Endothelial cell of umbilical vein (primary cell): ENCODE measurements at regions not wholly inside any gene's neighbourhood (a gene's known extent, or its start where the extent isn't known, plus 50 kb on each side); places are given as distances from the start of the nearest gene placed in this dataset.

Source experiments
- BruUV-seq: library from RNA; stranded (reverse); fragments of 400-500 nt; replicated peaks from 2 replicates; lab custom pipeline; 2021; lab: Mats Ljungman, UMichigan
- CTCF ChIA-PET: fragments of 300-600, 350-600 bp; sonication (Branson Sonifier 250); formaldehyde crosslinking; loops from one replicate; lab custom pipeline; 2021; ENCODE audit warnings: antibody characterized with exemption, inconsistent platforms; lab: Charles Lee
- POLR2A ChIA-PET: fragments of 300-600, 350-600 bp; sonication (Branson Sonifier 250); formaldehyde crosslinking; loops from one replicate; lab custom pipeline; 2021; ENCODE audit warnings: antibody characterized with exemption, inconsistent platforms; lab: Charles Lee
- DNase-seq: peaks from one replicate; pipeline ENCODE4 v3.0.0-alpha.2; 2011; ENCODE audit warnings: low read depth, low spot score
- FAIRE-seq: peaks from 2 replicates; lab custom pipeline; 2011; peaks lifted over from hg19 to GRCh38; lab: Jason Lieb, UNC
- H2AFZ ChIP-seq: 2 replicates; pipeline ENCODE4 v1.6.0; 2012; ENCODE audit warnings: low read depth, low read length, control low read depth, inconsistent platforms
- H3K27ac ChIP-seq: 2 replicates; pipeline ENCODE4 v1.5.1; 2011; ENCODE audit warnings: low read depth, mild to moderate bottlenecking, control low read depth, low read length, moderate library complexity; ENCODE audit not compliant: insufficient read depth
- H3K27me3 ChIP-seq, 2 experiments: 2 replicates each; pipeline versions ENCODE4 v1.6.0 to v1.6.1; 2011; ENCODE audit warnings: low read length in 2 of 2, mixed read lengths in 1 of 2; ENCODE audit not compliant: control insufficient read depth in 2 of 2, insufficient read depth in 2 of 2
- H3K36me3 ChIP-seq, 2 experiments: 2 replicates in 1 of 2; 3 replicates in 1 of 2; pipeline ENCODE4 v1.5.1; 2011; ENCODE audit warnings: low read length in 2 of 2, mild to moderate bottlenecking in 1 of 2, moderate library complexity in 1 of 2; ENCODE audit not compliant: control insufficient read depth in 2 of 2, insufficient read depth in 2 of 2; ENCODE audit errors: extremely low read depth in 1 of 2
- H3K4me1 ChIP-seq: 3 replicates; pipeline ENCODE4 v1.5.1; 2011; ENCODE audit warnings: mild to moderate bottlenecking, low read length; ENCODE audit not compliant: control insufficient read depth, insufficient read depth; ENCODE audit errors: extremely low read depth
- H3K4me2 ChIP-seq: 2 replicates; pipeline ENCODE4 v1.6.1; 2011; ENCODE audit warnings: low read length, control low read depth, mixed read lengths; ENCODE audit not compliant: insufficient read depth
- H3K4me3 ChIP-seq, 3 experiments: fragments of 200-600 bp in 1 of 3; sonication (generic), shearing (Covaris generic) in 1 of 3; replicated peaks in 1 of 3; 2 replicates each; pipeline ENCODE4 v1.5.1; 2011 to 2016; ENCODE audit warnings: control low read depth in 3 of 3, low read length in 3 of 3, mild to moderate bottlenecking in 2 of 3, inconsistent platforms in 1 of 3, low read depth in 1 of 3, moderate library complexity in 1 of 3; ENCODE audit not compliant: insufficient read depth in 1 of 3
- H3K79me2 ChIP-seq: 2 replicates; pipeline ENCODE4 v1.6.0; 2012; ENCODE audit warnings: low read length, inconsistent platforms; ENCODE audit not compliant: control insufficient read depth, insufficient read depth
- H3K9ac ChIP-seq: replicated peaks from 2 replicates; pipeline ENCODE3; 2011; ENCODE audit warnings: low read length, control low read depth; ENCODE audit not compliant: insufficient read depth; ENCODE audit errors: extremely low read depth
- H3K9me1 ChIP-seq: replicated peaks from 3 replicates; pipeline ENCODE4 v1.6.0; 2011; ENCODE audit warnings: mild to moderate bottlenecking, low read length; ENCODE audit not compliant: control insufficient read depth, insufficient read depth; ENCODE audit errors: extremely low read depth
- H3K9me3 ChIP-seq: replicated peaks from 2 replicates; pipeline ENCODE4 v1.5.1; 2012; ENCODE audit warnings: low read length, inconsistent platforms; ENCODE audit not compliant: control insufficient read depth, insufficient read depth
- H4K20me1 ChIP-seq: replicated peaks from 2 replicates; pipeline ENCODE3; 2011; ENCODE audit warnings: mild to moderate bottlenecking, low read length; ENCODE audit not compliant: control insufficient read depth, insufficient read depth; ENCODE audit errors: extremely low read depth
- CTCF ChIP-seq, 2 donors: IDR thresholded peaks; 1 replicate in 1 of 2; 2 replicates in 1 of 2; pipeline ENCODE4 v1.5.1; 2011; ENCODE audit warnings: low read length in 2 of 2, mild to moderate bottlenecking in 2 of 2, moderate library complexity in 2 of 2, control low read depth in 1 of 2, inconsistent platforms in 1 of 2, low read depth in 1 of 2; ENCODE audit not compliant: insufficient read depth in 1 of 2; ENCODE audit errors: extremely low read depth in 1 of 2
- EZH2 ChIP-seq: IDR thresholded peaks from 2 replicates; pipeline ENCODE4 v1.6.1; 2012; ENCODE audit warnings: borderline replicate concordance, low read depth, mild to moderate bottlenecking, moderate library complexity, low read length, inconsistent platforms; ENCODE audit not compliant: severe bottlenecking
- FOS ChIP-seq: IDR thresholded peaks from 2 replicates; pipeline ENCODE4 v1.6.1; 2011; ENCODE audit warnings: mild to moderate bottlenecking, low read length, moderate library complexity, borderline replicate concordance; ENCODE audit not compliant: insufficient read depth
- GATA2 ChIP-seq: IDR thresholded peaks from 2 replicates; pipeline ENCODE4 v1.7.0; 2011; ENCODE audit warnings: low read depth, mild to moderate bottlenecking, moderate library complexity, mixed read lengths, low read length; ENCODE audit not compliant: insufficient read length, insufficient read depth
- JUN ChIP-seq: IDR thresholded peaks from 2 replicates; pipeline ENCODE4 v1.6.1; 2011; ENCODE audit warnings: borderline replicate concordance, low read depth; ENCODE audit not compliant: insufficient read length, insufficient read depth
- MYC ChIP-seq: IDR thresholded peaks from one replicate; pipeline ENCODE4 v1.6.1; 2011; ENCODE audit warnings: mild to moderate bottlenecking, low read depth, low read length
- POLR2A ChIP-seq: IDR thresholded peaks from 2 replicates; pipeline ENCODE4 v1.6.1; 2012; ENCODE audit warnings: low read depth, mild to moderate bottlenecking, control low read depth, low read length
- POLR2AphosphoS5 ChIP-seq: IDR thresholded peaks from 2 replicates; pipeline ENCODE4 v1.6.1; 2012; ENCODE audit warnings: low read depth, mild to moderate bottlenecking, control low read depth, low read length, moderate library complexity; ENCODE audit not compliant: insufficient read depth
- dilution Hi-C: fragments of 300-500 bp; cut with MboI; formaldehyde crosslinking; loops from one replicate; pipeline ENCODE4 v1.15.0; 2019; ENCODE audit warnings: low sequenced_read_pairs; ENCODE audit not compliant: extremely low pct_ligation_motif_present
- intact Hi-C: fragments of 100-400 bp; cut with micrococcal nuclease; formaldehyde crosslinking; loops from one replicate; pipeline ENCODE4 v1.10.0; 2022
- TF ChIP-seq, protein P1 (sequence below): IDR thresholded peaks from 2 replicates; pipeline ENCODE4 v1.6.1; 2011; ENCODE audit not compliant: insufficient read depth, insufficient read length

- no peak overlapping the region for H3K4me3 ChIP-seq
- no peaks in the 10 kb centered on the region for H3K9me3 ChIP-seq
- ChIA-PET CTCF (no interaction called here), POLR2A (no interaction called here)
- TF ChIP-seq, protein P1, sequence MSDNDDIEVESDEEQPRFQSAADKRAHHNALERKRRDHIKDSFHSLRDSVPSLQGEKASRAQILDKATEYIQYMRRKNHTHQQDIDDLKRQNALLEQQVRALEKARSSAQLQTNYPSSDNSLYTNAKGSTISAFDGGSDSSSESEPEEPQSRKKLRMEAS, result no peak
- TF ChIP-seq EZH2, result no peak
- TF ChIP-seq FOS, result no peak
- TF ChIP-seq GATA2, result no peak
- no peak for TF ChIP-seq MYC
- TF ChIP-seq POLR2AphosphoS5, result no peak
- no peak for TF ChIP-seq JUN
- no peak for TF ChIP-seq CTCF (IDR thresholded peaks at IDR 0.05; ENCODE audit: extremely low read depth in 1 of 2, insufficient read depth in 1 of 2, low read depth in 1 of 2, low read length in 2 of 2)
- TF ChIP-seq POLR2A, result no peak
- H3K27me3 ChIP-seq, result no peaks in the 10 kb centered on the region
- H2AFZ ChIP-seq, result no peak overlapping the region
- FAIRE-seq (no peak), DNase-seq (no peak)
- no TSS peak for BruUV-seq
- H3K4me1 ChIP-seq, result no peaks in the 10 kb centered on the region
- no peak overlapping the region for H3K4me2 ChIP-seq
- H3K79me2 ChIP-seq, result no peaks in the 10 kb centered on the region
- no peaks in the 10 kb centered on the region for H3K9me1 ChIP-seq
- intact Hi-C loops, result no loop called here
- no peaks in the 10 kb centered on the region for H3K36me3 ChIP-seq
- H3K27ac ChIP-seq, result no peak overlapping the region
- no peak overlapping the region for H3K9ac ChIP-seq
- no peaks in the 10 kb centered on the region for H4K20me1 ChIP-seq
- dilution Hi-C loops, result no loop called here
Measured at GRCh38 chr3:82222401-82222800, 461.0 kb upstream of the GBE1 start.
